H1 (cell line): ENCODE measurements at regions not wholly inside any gene's neighbourhood (a gene's known extent, or its start where the extent isn't known, plus 50 kb on each side); places are given as distances from the start of the nearest gene placed in this dataset.

Source experiments
- CREB1 ChIP-seq: IDR thresholded peaks from 2 replicates; pipeline ENCODE4 v1.6.1; 2012; ENCODE audit warnings: inconsistent platforms
- EGR1 ChIP-seq: IDR thresholded peaks from 2 replicates; pipeline ENCODE4 v1.6.1; 2011; ENCODE audit warnings: low read depth, low read length, borderline replicate concordance
- EP300 ChIP-seq, 2 experiments: IDR thresholded peaks; 1 replicate in 1 of 2; 2 replicates in 1 of 2; pipeline ENCODE4 v1.6.1; 2011 to 2012; ENCODE audit warnings: low read depth in 2 of 2, low read length in 2 of 2, mild to moderate bottlenecking in 2 of 2, borderline replicate concordance in 1 of 2, inconsistent platforms in 1 of 2, moderate library complexity in 1 of 2
- EZH2 ChIP-seq: fragments of 200-600 bp; sonication (generic); IDR thresholded peaks from 2 replicates; pipeline ENCODE4 v1.7.1; 2012; ENCODE audit warnings: low read depth, mild to moderate bottlenecking, moderate library complexity, low read length, inconsistent platforms; ENCODE audit not compliant: severe bottlenecking
- NRF1 ChIP-seq: IDR thresholded peaks from 2 replicates; pipeline ENCODE4 v1.6.1; 2011; ENCODE audit warnings: mild to moderate bottlenecking, low read depth, low read length, improper control_type of control experiment
- POLR2AphosphoS5 ChIP-seq: IDR thresholded peaks from 2 replicates; pipeline ENCODE4 v1.6.1; 2011; ENCODE audit warnings: low read depth, low read length
- POU5F1 ChIP-seq: IDR thresholded peaks from 2 replicates; pipeline ENCODE4 v1.6.1; 2011; ENCODE audit warnings: low read depth, mild to moderate bottlenecking, low read length, moderate library complexity
- RAD21 ChIP-seq, 2 experiments: IDR thresholded peaks in 1 of 2; conservative IDR thresholded peaks in 1 of 2; 2 replicates each; pipeline ENCODE4 v1.6.1; 2011; ENCODE audit warnings: low read depth in 2 of 2, low read length in 2 of 2, improper control_type of control experiment in 1 of 2, inconsistent platforms in 1 of 2, mild to moderate bottlenecking in 1 of 2, moderate library complexity in 1 of 2
- RFX5 ChIP-seq: IDR thresholded peaks from 2 replicates; pipeline ENCODE4 v1.6.1; 2011; ENCODE audit warnings: low read depth, low read length, improper control_type of control experiment, borderline replicate concordance
- SIN3A ChIP-seq, 2 experiments: IDR thresholded peaks in 1 of 2; conservative IDR thresholded peaks in 1 of 2; 2 replicates each; pipeline ENCODE4 v1.6.1; 2011 to 2012; ENCODE audit warnings: low read length in 2 of 2, improper control_type of control experiment in 1 of 2, low read depth in 1 of 2, mild to moderate bottlenecking in 1 of 2
- SRF ChIP-seq: IDR thresholded peaks from 2 replicates; pipeline ENCODE4 v1.6.1; 2011; ENCODE audit warnings: mild to moderate bottlenecking, low read depth, low read length, moderate library complexity
- TF ChIP-seq, protein P1 (sequence below), 3 experiments: IDR thresholded peaks; 1 replicate in 2 of 3; 2 replicates in 1 of 3; pipeline versions ENCODE4 v1.5.1 to v1.6.1; 2011; ENCODE audit warnings: low read length in 3 of 3, mild to moderate bottlenecking in 3 of 3, inconsistent platforms in 2 of 3, low read depth in 1 of 3, moderate library complexity in 1 of 3; ENCODE audit not compliant: insufficient read depth in 1 of 3; ENCODE audit errors: control extremely low read depth in 1 of 3

DNA sequence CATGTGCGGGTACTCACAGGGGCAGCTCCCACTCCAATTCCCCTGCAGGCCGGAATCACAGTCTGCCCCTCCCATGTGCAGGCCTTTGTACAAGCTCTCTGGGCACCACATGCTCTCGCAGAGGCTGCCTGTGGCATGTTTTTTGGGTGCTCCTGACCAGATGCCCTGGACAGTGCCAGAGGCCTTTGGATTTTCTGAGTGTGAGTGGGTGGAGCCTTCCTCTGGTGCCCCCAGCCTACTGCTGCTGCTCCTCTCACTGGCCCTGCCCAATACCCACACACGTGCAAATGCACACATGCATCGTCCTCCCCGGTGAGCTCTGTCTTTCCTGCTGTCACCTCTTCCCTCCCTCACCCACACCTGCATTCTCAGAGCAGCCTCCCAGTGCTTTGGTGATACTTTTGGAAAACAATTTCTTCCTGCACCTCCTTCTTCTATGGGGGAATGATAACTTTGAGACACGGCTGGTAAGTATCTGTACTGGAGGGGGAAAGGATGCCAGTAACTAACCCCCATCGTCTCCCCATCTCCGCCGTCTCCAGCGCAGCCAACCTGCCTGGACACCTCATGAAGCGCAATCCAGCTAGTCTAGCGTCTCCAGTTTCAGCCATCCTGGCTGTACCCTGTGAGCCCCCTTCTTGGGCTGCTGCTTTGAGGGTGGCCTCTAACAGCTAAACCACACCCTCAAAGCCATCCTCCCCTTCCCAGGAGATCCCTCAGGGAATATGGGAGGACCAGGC is 229.4 kb upstream of the TOPAZ1 start:
- TF ChIP-seq, protein P1, sequence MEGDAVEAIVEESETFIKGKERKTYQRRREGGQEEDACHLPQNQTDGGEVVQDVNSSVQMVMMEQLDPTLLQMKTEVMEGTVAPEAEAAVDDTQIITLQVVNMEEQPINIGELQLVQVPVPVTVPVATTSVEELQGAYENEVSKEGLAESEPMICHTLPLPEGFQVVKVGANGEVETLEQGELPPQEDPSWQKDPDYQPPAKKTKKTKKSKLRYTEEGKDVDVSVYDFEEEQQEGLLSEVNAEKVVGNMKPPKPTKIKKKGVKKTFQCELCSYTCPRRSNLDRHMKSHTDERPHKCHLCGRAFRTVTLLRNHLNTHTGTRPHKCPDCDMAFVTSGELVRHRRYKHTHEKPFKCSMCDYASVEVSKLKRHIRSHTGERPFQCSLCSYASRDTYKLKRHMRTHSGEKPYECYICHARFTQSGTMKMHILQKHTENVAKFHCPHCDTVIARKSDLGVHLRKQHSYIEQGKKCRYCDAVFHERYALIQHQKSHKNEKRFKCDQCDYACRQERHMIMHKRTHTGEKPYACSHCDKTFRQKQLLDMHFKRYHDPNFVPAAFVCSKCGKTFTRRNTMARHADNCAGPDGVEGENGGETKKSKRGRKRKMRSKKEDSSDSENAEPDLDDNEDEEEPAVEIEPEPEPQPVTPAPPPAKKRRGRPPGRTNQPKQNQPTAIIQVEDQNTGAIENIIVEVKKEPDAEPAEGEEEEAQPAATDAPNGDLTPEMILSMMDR (IDR thresholded peaks at IDR 0.05; ENCODE audit: control extremely low read depth in 1 of 3, insufficient read depth in 1 of 3, low read depth in 1 of 3, low read length in 3 of 3) = no peak
- TF ChIP-seq SIN3A (conservative IDR thresholded peaks at IDR 0.05 in 1 of 2, IDR thresholded peaks at IDR 0.05 in 1 of 2; ENCODE audit: low read depth in 1 of 2, low read length in 2 of 2) = no peak
- no peak for TF ChIP-seq CREB1
- no peak for TF ChIP-seq EZH2
- no peak for TF ChIP-seq POU5F1
- no peak for TF ChIP-seq SRF
- TF ChIP-seq RAD21 (IDR thresholded peaks at IDR 0.05 in 1 of 2, conservative IDR thresholded peaks at IDR 0.05 in 1 of 2; ENCODE audit: low read depth in 2 of 2, low read length in 2 of 2) = no peak
- no peak for TF ChIP-seq NRF1
- TF ChIP-seq EGR1 = no peak
- no peak for TF ChIP-seq EP300 (IDR thresholded peaks at IDR 0.05; ENCODE audit: borderline replicate concordance in 1 of 2, low read depth in 2 of 2, low read length in 2 of 2)
- no peak for TF ChIP-seq RFX5
- TF ChIP-seq POLR2AphosphoS5 = no peak
